Ectodermal cell (in vitro differentiated cells): ENCODE measurements at regions not wholly inside any gene's neighbourhood (a gene's known extent, or its start where the extent isn't known, plus 50 kb on each side); places are given as distances from the start of the nearest gene placed in this dataset.
"Not testable (repeated sequence)": the region's sequence is repeated elsewhere in the genome, so short reads cannot be mapped to it uniquely, and the experiment has no call there.

Experiments used
- H3K27ac ChIP-seq: 2 replicates; pipeline ENCODE4 v1.7.0; 2013; ENCODE audit warnings: mild to moderate bottlenecking, low read depth, low read length; ENCODE audit not compliant: insufficient read depth, poor library complexity, severe bottlenecking
- H3K27me3 ChIP-seq: 2 replicates; pipeline ENCODE4 v1.7.0; 2013; ENCODE audit warnings: mild to moderate bottlenecking, low read length; ENCODE audit not compliant: insufficient read depth, control insufficient read depth, poor library complexity, severe bottlenecking
- H3K36me3 ChIP-seq: one replicate; pipeline ENCODE4 v1.7.0; 2013; ENCODE audit warnings: low read length; ENCODE audit not compliant: control insufficient read depth, insufficient read depth
- H3K4me1 ChIP-seq: one replicate; pipeline ENCODE4 v1.7.0; 2013; ENCODE audit warnings: low read length; ENCODE audit not compliant: control insufficient read depth, insufficient read depth
- H3K4me3 ChIP-seq: 2 replicates; pipeline ENCODE4 v1.7.0; 2013; ENCODE audit warnings: low read depth, low read length, control low read depth; ENCODE audit not compliant: insufficient read depth
- H3K9me3 ChIP-seq: 2 replicates; pipeline ENCODE4 v1.7.0; 2013; ENCODE audit warnings: mild to moderate bottlenecking, low read length, moderate library complexity; ENCODE audit not compliant: control insufficient read depth
- WGBS, 2 experiments: methylation state at CpG; one replicate each; pipeline ENCODE4 v1.1.7; 2013; ENCODE audit warnings: missing lambda C conversion rate in 2 of 2; 5-methylcytosine and 5-hydroxymethylcytosine counted together

DNA sequence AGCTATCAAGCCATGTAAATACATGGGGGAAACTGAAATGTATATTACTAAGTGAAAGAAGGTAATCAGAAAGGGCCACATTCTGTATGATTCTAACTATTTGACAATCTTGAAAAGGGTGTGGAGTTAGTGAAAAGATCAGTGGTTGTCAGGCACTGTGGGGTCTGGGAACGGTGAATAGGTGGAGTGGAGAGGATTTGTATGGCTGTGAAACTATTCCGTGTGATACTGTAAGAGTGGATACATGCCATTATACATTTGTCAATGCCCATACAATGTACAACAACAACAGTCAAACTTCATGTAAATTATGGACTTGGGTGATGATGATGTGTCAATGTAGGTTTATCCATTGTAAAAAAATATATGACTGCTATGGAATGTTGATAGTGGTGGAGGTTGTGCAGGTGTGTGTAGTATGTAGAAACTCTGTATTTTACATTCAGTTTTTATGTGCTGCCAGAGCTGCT, 1116.2 kb downstream of the SUCLG1 start:
- Histone ChIP-seq H3K4me1 (no peaks in the 10 kb centered on the region), H3K4me3 (no peak overlapping the region), H3K27ac (no peak overlapping the region), H3K9me3 (no peaks in the 10 kb centered on the region), H3K36me3 (no peaks in the 10 kb centered on the region), H3K27me3 (no peaks in the 10 kb centered on the region)
- WGBS, 2 experiments = 95 to 100% methylated on average over 1 to 2 of the region's 2 CpGs

DNA sequence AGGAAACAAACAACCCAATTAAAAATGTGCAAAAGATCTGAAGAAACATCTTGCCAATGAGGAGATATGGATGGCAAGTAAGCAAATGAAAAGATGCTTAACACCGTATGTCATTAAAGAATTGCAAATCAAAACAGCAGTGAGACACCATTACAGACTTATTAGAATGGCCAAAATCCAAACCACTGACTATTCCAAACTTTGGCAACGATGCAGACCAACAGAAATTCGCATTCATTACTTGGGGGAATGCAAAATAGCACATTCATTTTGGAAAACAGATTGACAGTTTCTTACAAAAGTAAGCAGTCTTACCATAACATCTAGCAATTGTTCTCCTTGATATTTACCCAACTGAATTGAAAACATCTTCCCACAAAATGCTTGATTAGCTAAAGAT, 1118.7 kb downstream of the SUCLG1 start:
- 95 to 97% methylated on average over 3 of the region's 3 CpGs for WGBS, 2 experiments
- Histone ChIP-seq H3K4me3 (no peak overlapping the region), H3K27me3 (no peaks in the 10 kb centered on the region), H3K9me3 (no peaks in the 10 kb centered on the region), H3K27ac (no peak overlapping the region), H3K36me3 (no peaks in the 10 kb centered on the region), H3K4me1 (no peaks in the 10 kb centered on the region)

DNA sequence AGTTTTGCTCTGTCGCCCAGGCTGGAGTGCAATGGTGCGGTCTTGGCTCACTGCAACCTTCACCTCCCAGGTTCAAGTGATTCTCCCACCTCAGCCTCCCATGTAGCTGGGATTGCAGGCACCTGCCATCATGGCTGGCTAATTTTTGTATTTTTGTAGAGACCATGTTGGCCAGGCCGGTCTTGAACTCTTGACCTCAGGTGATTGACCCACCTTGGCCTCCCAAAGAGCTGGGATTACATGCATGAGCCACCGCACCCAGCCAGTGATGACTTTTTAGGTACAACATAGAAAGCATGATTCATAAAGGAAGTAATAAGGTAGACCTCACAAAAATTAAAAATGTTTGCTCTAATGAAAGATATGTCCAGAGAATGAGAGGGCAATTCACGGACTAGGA, 1119.1 kb downstream of the SUCLG1 start:
- not testable (repeated sequence) for H3K27me3 ChIP-seq, H3K4me1 ChIP-seq, H3K4me3 ChIP-seq, H3K9me3 ChIP-seq, H3K27ac ChIP-seq, H3K36me3 ChIP-seq
- WGBS, 2 experiments = 98% methylated on average over 4 to 5 of the region's 5 CpGs

DNA sequence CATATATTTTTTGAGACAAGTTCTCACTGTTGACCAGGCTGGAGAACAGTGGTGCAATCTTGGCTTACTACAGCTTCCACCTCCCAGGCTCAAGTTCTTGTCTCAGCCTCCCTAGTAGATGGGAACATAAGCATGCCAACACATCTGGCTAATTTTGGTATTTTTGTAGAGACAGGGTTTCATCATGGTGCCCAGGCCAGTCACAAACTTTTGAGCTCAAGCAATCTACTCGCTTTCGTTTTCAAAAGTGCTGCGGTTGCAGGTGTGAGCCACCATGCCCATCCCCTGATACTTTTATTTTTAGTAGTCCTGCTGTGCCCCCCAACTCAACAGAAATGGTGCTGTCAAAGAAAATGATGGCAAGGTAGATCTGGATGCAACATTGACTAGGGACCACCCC, 1127.3 kb downstream of the SUCLG1 start:
- no peaks in the 10 kb centered on the region for H3K36me3 ChIP-seq
- no peaks in the 10 kb centered on the region for H3K27me3 ChIP-seq
- H3K4me1 ChIP-seq = no peaks in the 10 kb centered on the region
- H3K4me3 ChIP-seq = no peak overlapping the region
- no peaks in the 10 kb centered on the region for H3K9me3 ChIP-seq
- H3K27ac ChIP-seq = no peak overlapping the region
- WGBS, 2 experiments = 87 to 98% methylated on average over 3 of the region's 3 CpGs

DNA sequence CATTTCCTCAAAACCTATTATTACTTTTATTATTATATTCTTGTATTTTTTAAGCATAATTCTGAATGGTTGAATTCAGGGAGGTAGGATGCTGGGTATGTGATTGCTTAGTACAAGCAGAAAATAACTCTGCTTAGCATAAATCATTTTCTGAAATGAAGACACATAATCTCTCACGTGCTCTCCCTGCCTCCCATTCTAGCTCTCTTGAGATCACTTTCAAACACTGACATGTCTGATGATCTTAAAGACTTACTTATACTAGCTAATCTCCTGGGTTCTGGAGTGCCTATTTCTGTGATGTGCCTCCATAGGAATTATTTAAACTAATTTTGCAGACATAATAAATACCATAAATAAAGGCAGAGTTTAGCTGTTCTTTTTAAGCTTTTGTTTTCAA, 1136.0 kb downstream of the SUCLG1 start:
- no peaks in the 10 kb centered on the region for H3K36me3 ChIP-seq
- WGBS, 2 experiments = 86 to 94% methylated on average over 1 of the region's 1 CpG
- H3K9me3 ChIP-seq = no peaks in the 10 kb centered on the region
- H3K4me1 ChIP-seq = no peaks in the 10 kb centered on the region
- H3K4me3 ChIP-seq = no peak overlapping the region
- no peak overlapping the region for H3K27ac ChIP-seq
- no peaks in the 10 kb centered on the region for H3K27me3 ChIP-seq

DNA sequence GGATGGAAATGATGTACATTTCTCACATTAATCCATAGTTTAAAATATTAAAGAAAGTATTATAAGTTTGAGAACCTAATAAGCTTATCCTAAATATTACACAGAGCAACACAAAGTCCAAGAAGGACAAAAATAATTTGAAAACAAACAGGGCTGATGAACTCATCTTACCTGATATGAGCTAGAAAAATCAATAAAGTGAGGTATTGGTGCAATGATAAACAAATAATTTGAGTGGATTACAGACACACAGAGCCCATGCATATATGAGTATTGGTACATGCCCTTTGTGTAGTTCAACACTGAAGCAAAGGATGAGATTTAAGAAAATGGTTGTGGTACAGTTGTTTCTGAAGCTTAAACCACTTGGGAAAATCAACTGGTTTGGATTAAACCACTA, 1139.0 kb downstream of the SUCLG1 start:
- Histone ChIP-seq H3K27ac (no peak overlapping the region), H3K4me3 (no peak overlapping the region), H3K27me3 (no peaks in the 10 kb centered on the region), H3K4me1 (no peaks in the 10 kb centered on the region), H3K36me3 (no peaks in the 10 kb centered on the region), H3K9me3 (no peaks in the 10 kb centered on the region)

DNA sequence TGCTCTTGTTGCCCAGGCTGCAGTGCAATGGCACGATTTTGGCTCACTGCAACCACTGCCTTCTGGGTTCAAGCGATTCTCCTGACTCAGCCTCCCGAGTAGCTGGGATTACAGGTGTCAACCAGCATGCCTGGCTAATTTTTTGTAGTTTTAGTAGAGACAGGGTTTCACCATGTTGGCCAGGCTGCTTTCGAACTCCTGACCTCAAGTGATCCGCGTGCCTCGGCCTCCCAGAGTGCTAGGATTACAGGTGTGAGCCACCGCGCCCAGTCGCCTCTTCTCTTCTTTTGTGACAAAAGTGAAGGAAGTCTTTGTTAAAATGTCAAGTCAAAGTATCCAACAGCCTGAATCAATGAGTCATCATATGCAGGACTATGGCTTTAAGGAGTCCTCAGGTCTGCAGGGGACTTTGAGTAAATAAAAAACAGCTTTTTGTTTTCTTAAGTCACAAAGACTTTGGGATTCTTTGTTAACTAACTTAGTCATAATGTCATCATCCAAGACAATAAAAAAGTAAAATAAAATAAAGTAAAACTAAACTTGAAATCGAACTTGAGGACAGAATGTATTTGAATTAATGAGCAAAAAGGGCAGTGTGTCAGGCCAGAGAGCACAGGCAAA, 1153.2 kb downstream of the SUCLG1 start:
- no peak overlapping the region for H3K27ac ChIP-seq
- no peak overlapping the region for H3K4me3 ChIP-seq
- H3K36me3 ChIP-seq = no peaks in the 10 kb centered on the region
- H3K4me1 ChIP-seq = no peaks in the 10 kb centered on the region
- H3K27me3 ChIP-seq = no peaks in the 10 kb centered on the region
- no peaks in the 10 kb centered on the region for H3K9me3 ChIP-seq
- 81 to 83% methylated on average over 11 of the region's 11 CpGs for WGBS, 2 experiments

DNA sequence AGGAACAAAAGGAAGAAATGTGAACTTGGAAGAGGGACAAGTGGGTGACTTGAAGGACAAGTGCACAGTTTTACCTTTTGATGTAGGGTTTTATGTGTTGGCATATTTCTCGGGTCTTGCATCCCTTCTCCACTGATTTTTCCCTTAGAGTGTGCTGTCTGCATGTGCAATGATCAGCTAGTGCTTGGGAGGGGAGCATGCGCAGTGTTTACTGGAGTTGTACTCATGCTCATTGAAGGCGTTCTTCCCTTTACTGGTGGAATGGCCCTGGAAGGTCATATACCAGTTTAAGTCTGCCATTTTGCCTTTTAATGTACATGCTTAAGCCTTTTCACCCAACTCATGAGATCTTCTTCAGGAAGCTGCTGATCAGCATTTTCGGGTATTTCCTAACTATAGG, 1168.0 kb downstream of the SUCLG1 start:
- Histone ChIP-seq H3K9me3 (no peaks in the 10 kb centered on the region), H3K36me3 (no peaks in the 10 kb centered on the region), H3K27me3 (no peaks in the 10 kb centered on the region), H3K27ac (no peak overlapping the region), H3K4me3 (no peak overlapping the region), H3K4me1 (no peaks in the 10 kb centered on the region)
- WGBS, 2 experiments = 94 to 97% methylated on average over 4 of the region's 4 CpGs

DNA sequence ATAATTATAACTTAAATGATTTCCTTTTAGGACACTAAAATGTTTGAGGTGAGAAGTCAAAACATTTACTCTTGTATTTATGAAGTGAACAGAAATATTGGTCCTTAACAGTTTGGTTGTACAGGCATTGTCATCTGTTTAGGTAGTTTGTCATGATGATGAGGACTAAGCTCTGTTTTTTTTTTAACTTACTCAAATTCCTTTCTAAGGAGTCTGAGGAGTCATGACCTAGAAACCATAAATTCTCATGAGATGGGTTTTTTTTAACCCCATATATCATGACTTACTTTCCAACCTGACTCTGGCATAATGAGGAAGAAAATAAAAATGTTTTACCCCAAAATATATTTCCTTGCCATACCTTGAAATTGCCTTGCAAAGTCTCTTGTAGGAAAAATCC, 1176.2 kb downstream of the SUCLG1 start:
- Histone ChIP-seq H3K9me3 (no peaks in the 10 kb centered on the region), H3K36me3 (no peaks in the 10 kb centered on the region), H3K4me3 (no peak overlapping the region), H3K27me3 (no peaks in the 10 kb centered on the region), H3K4me1 (no peaks in the 10 kb centered on the region), H3K27ac (no peak overlapping the region)

DNA sequence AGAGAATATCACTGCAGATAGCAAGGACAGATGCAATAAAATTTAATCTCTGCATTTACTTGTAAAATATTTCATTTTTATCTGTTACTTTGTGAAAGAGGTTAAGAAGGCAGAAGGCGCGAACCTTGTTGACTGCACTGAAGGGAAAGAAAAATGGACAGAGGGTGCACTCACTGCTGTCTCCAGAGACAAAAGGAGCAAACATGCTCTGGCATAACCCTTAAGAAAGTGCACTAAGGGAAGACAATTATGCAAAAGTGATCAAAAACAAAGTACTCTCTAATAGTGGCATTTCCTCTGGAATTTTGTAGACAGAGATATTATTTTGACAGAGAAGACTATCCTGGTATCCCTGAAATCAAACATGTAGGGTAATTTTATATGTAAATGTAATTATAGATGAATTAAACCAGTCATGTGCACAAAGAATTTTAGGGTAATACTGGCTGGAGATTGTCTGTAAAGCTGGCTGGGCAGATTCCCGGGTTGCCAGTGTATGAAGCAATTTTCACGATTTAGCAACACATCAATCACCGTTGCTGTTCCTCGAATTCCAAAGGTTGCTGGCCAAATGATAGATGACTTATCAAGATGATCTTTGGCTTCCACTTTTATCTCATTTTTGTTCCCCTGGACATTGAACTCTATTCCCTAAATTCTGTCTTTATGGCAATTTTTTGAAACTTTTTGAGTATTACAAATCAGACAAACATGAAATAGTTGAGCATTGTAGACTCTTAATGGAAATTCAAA, 1176.9 kb downstream of the SUCLG1 start:
- Histone ChIP-seq H3K36me3 (no peaks in the 10 kb centered on the region), H3K27ac (no peak overlapping the region), H3K4me3 (no peak overlapping the region), H3K27me3 (no peaks in the 10 kb centered on the region), H3K4me1 (no peaks in the 10 kb centered on the region), H3K9me3 (no peaks in the 10 kb centered on the region)
- 96% methylated on average over 6 of the region's 6 CpGs for WGBS, 2 experiments
